ENCODE measurements at regions not wholly inside any gene's neighbourhood (a gene's known extent, or its start where the extent isn't known, plus 50 kb on each side); places are given as distances from the start of the nearest gene placed in this dataset.

- no peak for DNase-seq (ENCODE audit: low spot score)
- in situ Hi-C loops (cut with MboI; ENCODE audit: low pct_unique_long_range_greater_than_20kb, low sequenced_read_pairs, unreplicated experiment) = no loop called here
- no peak for TF ChIP-seq CTCF (IDR thresholded peaks at IDR 0.05; ENCODE audit: extremely low read depth, insufficient read depth, missing control alignments)
These were observed 1255.2 kb downstream of the EFNA5 start for GRCh38 chr5:106415541-106415940.

- TF ChIP-seq CTCF (IDR thresholded peaks at IDR 0.05; ENCODE audit: extremely low read depth, insufficient read depth, missing control alignments) = no peak
- DNase-seq (ENCODE audit: low spot score) = no peak
- in situ Hi-C loops (cut with MboI; ENCODE audit: low pct_unique_long_range_greater_than_20kb, low sequenced_read_pairs, unreplicated experiment) = no loop called here
These were observed 1256.4 kb downstream of the EFNA5 start for GRCh38 chr5:106414342-106414741.

- no peak for DNase-seq (ENCODE audit: low spot score)
- in situ Hi-C loops (cut with MboI; ENCODE audit: low pct_unique_long_range_greater_than_20kb, low sequenced_read_pairs, unreplicated experiment) = no loop called here
- TF ChIP-seq CTCF (IDR thresholded peaks at IDR 0.05; ENCODE audit: extremely low read depth, insufficient read depth, missing control alignments) = no peak
These were observed 1258.1 kb downstream of the EFNA5 start for GRCh38 chr5:106412606-106413005.

GRCh38 chr5:106408570-106408969 lies 1262.2 kb downstream of the EFNA5 start:
- in situ Hi-C loops (cut with MboI; ENCODE audit: low pct_unique_long_range_greater_than_20kb, low sequenced_read_pairs, unreplicated experiment) = no loop called here
- no peak for DNase-seq (ENCODE audit: low spot score)
- TF ChIP-seq CTCF (IDR thresholded peaks at IDR 0.05; ENCODE audit: extremely low read depth, insufficient read depth, missing control alignments) = no peak

GRCh38 chr5:106408141-106408540 lies 1262.6 kb downstream of the EFNA5 start:
- DNase-seq (ENCODE audit: low spot score) = no peak
- in situ Hi-C loops (cut with MboI; ENCODE audit: low pct_unique_long_range_greater_than_20kb, low sequenced_read_pairs, unreplicated experiment) = no loop called here
- TF ChIP-seq CTCF (IDR thresholded peaks at IDR 0.05; ENCODE audit: extremely low read depth, insufficient read depth, missing control alignments) = no peak

GRCh38 chr5:106401561-106401960 lies 1269.2 kb downstream of the EFNA5 start:
- DNase-seq (ENCODE audit: low spot score) = no peak
- in situ Hi-C loops (cut with MboI; ENCODE audit: low pct_unique_long_range_greater_than_20kb, low sequenced_read_pairs, unreplicated experiment) = no loop called here
- no peak for TF ChIP-seq CTCF (IDR thresholded peaks at IDR 0.05; ENCODE audit: extremely low read depth, insufficient read depth, missing control alignments)

- in situ Hi-C loops (cut with MboI; ENCODE audit: low pct_unique_long_range_greater_than_20kb, low sequenced_read_pairs, unreplicated experiment) = no loop called here
- no peak for DNase-seq (ENCODE audit: low spot score)
- no peak for TF ChIP-seq CTCF (IDR thresholded peaks at IDR 0.05; ENCODE audit: extremely low read depth, insufficient read depth, missing control alignments)
These were observed 1271.3 kb downstream of the EFNA5 start for GRCh38 chr5:106399391-106399790.
